GM12878 (cell line): ENCODE measurements at regions not wholly inside any gene's neighbourhood (a gene's known extent, or its start where the extent isn't known, plus 50 kb on each side); places are given as distances from the start of the nearest gene placed in this dataset.

Source experiments
- ATAC-seq: fragments of 200-7000 bp; cut with Tn5 transposase; 3 replicates; pipeline ENCODE4 v1.9.1; 2020; ENCODE audit warnings: mild to moderate bottlenecking, moderate library complexity
- BruUV-seq: library from RNA; stranded (reverse); fragments of 400-500 nt; replicated peaks from 2 replicates; lab custom pipeline; 2021; lab: Mats Ljungman, UMichigan
- CTCF ChIA-PET: fragments of 300-600 bp; sonication (Branson Sonifier 250); formaldehyde crosslinking; extraction: SDS; loops from one replicate; lab custom pipeline; 2021; ENCODE audit warnings: inconsistent platforms; lab: Yijun Ruan, JAX
- POLR2A ChIA-PET: fragments of 350-600 bp; formaldehyde crosslinking; extraction: SDS; loops from one replicate; lab custom pipeline; 2021; ENCODE audit warnings: inconsistent platforms; lab: Charles Lee
- RAD21 ChIA-PET: fragments of 300-600 bp; sonication (Branson Sonifier 250); formaldehyde crosslinking; loops from one replicate; lab custom pipeline; 2023; ENCODE audit warnings: antibody characterized with exemption; ENCODE audit not compliant: unreplicated experiment; lab: Charles Lee
- SMC1A ChIA-PET: fragments of 300-600 bp; sonication (Branson Sonifier 250); formaldehyde crosslinking; loops from one replicate; lab custom pipeline; 2023; ENCODE audit not compliant: unreplicated experiment, uncharacterized antibody; lab: Charles Lee
- DNase-seq: peaks from one replicate; pipeline ENCODE4 v3.0.0-alpha.2; 2011; ENCODE audit warnings: low read depth, low spot score
- FAIRE-seq: peaks from 3 replicates; lab custom pipeline; 2011; peaks lifted over from hg19 to GRCh38; lab: Jason Lieb, UNC
- H2AFZ ChIP-seq: 2 replicates; pipeline ENCODE4 v1.6.0; 2011; ENCODE audit warnings: low read depth, low read length, control low read depth; ENCODE audit not compliant: control insufficient read depth
- H3K27ac ChIP-seq: 2 replicates; pipeline ENCODE4 v1.5.1; 2011; ENCODE audit warnings: control low read depth; ENCODE audit not compliant: control insufficient read depth, insufficient read depth
- H3K27me3 ChIP-seq, 2 experiments: replicated peaks in 1 of 2; 2 replicates each; pipeline versions ENCODE4 v1.6.0 to v1.6.1; 2011; ENCODE audit warnings: low read length in 1 of 2; ENCODE audit not compliant: control insufficient read depth in 2 of 2, insufficient read depth in 2 of 2
- H3K36me3 ChIP-seq, 2 experiments: 2 replicates each; pipeline ENCODE4 v1.5.1; 2011; ENCODE audit warnings: low read length in 1 of 2; ENCODE audit not compliant: control insufficient read depth in 2 of 2, insufficient read depth in 2 of 2
- H3K4me1 ChIP-seq: 2 replicates; pipeline ENCODE4 v1.6.1; 2011; ENCODE audit warnings: mild to moderate bottlenecking, low read length, moderate library complexity, mixed read lengths; ENCODE audit not compliant: control insufficient read depth, insufficient read depth
- H3K4me2 ChIP-seq: 2 replicates; pipeline ENCODE4 v1.6.0; 2011; ENCODE audit warnings: control low read depth; ENCODE audit not compliant: control insufficient read depth, insufficient read depth
- H3K4me3 ChIP-seq: fragments of 200-600 bp; sonication (generic); 2 replicates; pipeline ENCODE4 v1.5.1; 2016
- H3K79me2 ChIP-seq: 2 replicates; pipeline ENCODE4 v1.6.0; 2011; ENCODE audit warnings: low read length; ENCODE audit not compliant: control insufficient read depth, insufficient read depth
- H3K9ac ChIP-seq: 2 replicates; pipeline ENCODE4 v1.8.0; 2011; ENCODE audit warnings: low read length, control low read depth, mixed read lengths; ENCODE audit not compliant: control insufficient read depth, insufficient read depth
- H3K9me3 ChIP-seq: replicated peaks from 3 replicates; pipeline ENCODE4 v1.5.1; 2011; ENCODE audit warnings: mild to moderate bottlenecking, low read length; ENCODE audit not compliant: control insufficient read depth, insufficient read depth
- H4K20me1 ChIP-seq: 2 replicates; pipeline ENCODE4 v1.6.0; 2011; ENCODE audit not compliant: control insufficient read depth, insufficient read depth
- ATF2 ChIP-seq: IDR thresholded peaks from 2 replicates; pipeline ENCODE4 v1.6.1; 2012; ENCODE audit warnings: low read length, inconsistent platforms
- ATF7 ChIP-seq: fragments of 450-650 bp; IDR thresholded peaks from 2 replicates; pipeline ENCODE4 v1.6.1; 2016; ENCODE audit warnings: low read depth, mild to moderate bottlenecking
- IRF3 ChIP-seq: fragments of 450-650 bp; IDR thresholded peaks from 2 replicates; pipeline ENCODE4 v1.6.1; 2014; ENCODE audit warnings: mild to moderate bottlenecking
- NR2C2 ChIP-seq: IDR thresholded peaks from 2 replicates; pipeline ENCODE4 v1.6.1; 2011; ENCODE audit warnings: borderline replicate concordance, low read depth; ENCODE audit not compliant: control insufficient read depth, insufficient read length
- TCF3 ChIP-seq: IDR thresholded peaks from 2 replicates; pipeline ENCODE4 v1.6.1; 2012; ENCODE audit warnings: low read depth, mild to moderate bottlenecking, low read length, borderline replicate concordance; ENCODE audit not compliant: insufficient read depth
- WGBS: methylation state at CpG from one replicate; pipeline ENCODE4 v1.1.6; 2016; ENCODE audit warnings: low lambda C conversion rate; ENCODE audit not compliant: insufficient replicate concordance, insufficient coverage; ENCODE audit errors: missing lambda C conversion rate; 5-methylcytosine and 5-hydroxymethylcytosine counted together
- in situ Hi-C: fragments of 300-500 bp; cut with MboI; formaldehyde crosslinking; loops from 9 replicates; pipeline ENCODE4 v1.14.3; 2018; ENCODE audit warnings: mixed read lengths
- intact Hi-C: fragments of 100-400 bp; cut with micrococcal nuclease; formaldehyde crosslinking; loops from one replicate; pipeline ENCODE4 v1.14.2; 2022; ENCODE audit not compliant: unreplicated experiment

- Histone ChIP-seq H4K20me1 (no peaks in the 10 kb centered on the region), H3K9me3 (no peaks in the 10 kb centered on the region), H3K36me3 (no peaks in the 10 kb centered on the region), H3K4me2 (no peak overlapping the region), H3K4me1 (no peaks in the 10 kb centered on the region), H3K79me2 (no peaks in the 10 kb centered on the region), H2AFZ (no peak overlapping the region), H3K27me3 (0 out of 4 replicates have a peak, but pooled peaks cover 0 to 3% of the 10 kb centered on the region in 2 experiments), H3K27ac (no peak overlapping the region), H3K4me3 (no peak overlapping the region), H3K9ac (no peak overlapping the region)
- ATAC-seq (no peak), FAIRE-seq (no peak), DNase-seq (no peak)
- no peak for TF ChIP-seq IRF3
- no peak for TF ChIP-seq ATF2
- no peak for TF ChIP-seq ATF7
- TF ChIP-seq TCF3 = no peak
- TF ChIP-seq NR2C2 = no peak
- ChIA-PET POLR2A (interaction anchor here (0.5 kb wide), 1 partner anchor 68 kb away, joined by 3 read pairs; no protein-coding TSS in a partner anchor), SMC1A (no interaction called here), RAD21 (no interaction called here), CTCF (no interaction called here)
- WGBS = under 1% methylated on average over 7 of the region's 7 CpGs
- in situ Hi-C loops (no loop called here), intact Hi-C loops (no loop called here)
- BruUV-seq = no TSS peak
These were observed 160.1 kb downstream of the RRAGC start for GRCh38 chr1:38699330-38700076.
